Osteoblast (primary cell): ENCODE measurements at regions not wholly inside any gene's neighbourhood (a gene's known extent, or its start where the extent isn't known, plus 50 kb on each side); places are given as distances from the start of the nearest gene placed in this dataset.

Experiments used
- DNase-seq: peaks from one replicate; pipeline ENCODE4 v3.0.0; 2011; ENCODE audit warnings: low spot score, mixed read lengths; ENCODE audit not compliant: insufficient read length; ENCODE audit errors: missing footprints
- H2AFZ ChIP-seq: 2 replicates; pipeline ENCODE4 v1.6.0; 2011; ENCODE audit warnings: mild to moderate bottlenecking, low read length
- H3K27ac ChIP-seq: 2 replicates; pipeline ENCODE4 v1.5.1; 2011; ENCODE audit warnings: mild to moderate bottlenecking, low read depth, low read length, moderate library complexity
- H3K27me3 ChIP-seq: 2 replicates; pipeline ENCODE4 v1.6.0; 2012; ENCODE audit warnings: mild to moderate bottlenecking, control low read depth, inconsistent platforms, low read length, moderate library complexity; ENCODE audit not compliant: insufficient read depth
- H3K36me3 ChIP-seq: 2 replicates; pipeline ENCODE4 v1.5.1; 2011; ENCODE audit warnings: mild to moderate bottlenecking, low read length, control low read depth, moderate library complexity; ENCODE audit not compliant: insufficient read depth
- H3K4me1 ChIP-seq: 2 replicates; pipeline ENCODE4 v1.5.1; 2011; ENCODE audit warnings: mild to moderate bottlenecking, low read length, control low read depth, moderate library complexity; ENCODE audit not compliant: insufficient read depth
- H3K4me2 ChIP-seq: 2 replicates; pipeline ENCODE4 v1.6.0; 2011; ENCODE audit warnings: mild to moderate bottlenecking, low read length; ENCODE audit not compliant: insufficient read depth
- H3K4me3 ChIP-seq: fragments of 200-600 bp; sonication (generic); 3 replicates; pipeline ENCODE4 v1.5.1; 2012; ENCODE audit warnings: mild to moderate bottlenecking, low read length, inconsistent platforms; ENCODE audit not compliant: insufficient read depth
- H3K79me2 ChIP-seq: 2 replicates; pipeline ENCODE4 v1.6.0; 2012; ENCODE audit warnings: mild to moderate bottlenecking, low read length, control low read depth, inconsistent platforms; ENCODE audit not compliant: insufficient read depth
- H3K9me3 ChIP-seq: 2 replicates; pipeline ENCODE4 v1.5.1; 2011; ENCODE audit warnings: low read depth, low read length, control low read depth
- H4K20me1 ChIP-seq: 2 replicates; pipeline ENCODE4 v1.6.0; 2012; ENCODE audit warnings: mild to moderate bottlenecking, low read length, control low read depth; ENCODE audit not compliant: insufficient read depth
- TF ChIP-seq, protein P1 (sequence below): IDR thresholded peaks from 2 replicates; pipeline ENCODE4 v1.5.1; 2011; ENCODE audit warnings: mild to moderate bottlenecking, low read depth, low read length, moderate library complexity; ENCODE audit errors: extremely low read depth

- Histone ChIP-seq H3K4me2 (no peak overlapping the region), H3K36me3 (no peaks in the 10 kb centered on the region), H3K27ac (no peak overlapping the region), H3K4me1 (no peaks in the 10 kb centered on the region), H3K79me2 (no peaks in the 10 kb centered on the region), H3K4me3 (no peak overlapping the region), H3K27me3 (no peaks in the 10 kb centered on the region), H2AFZ (no peak overlapping the region), H4K20me1 (no peaks in the 10 kb centered on the region), H3K9me3 (no peaks in the 10 kb centered on the region)
- DNase-seq = no peak
- TF ChIP-seq, protein P1, sequence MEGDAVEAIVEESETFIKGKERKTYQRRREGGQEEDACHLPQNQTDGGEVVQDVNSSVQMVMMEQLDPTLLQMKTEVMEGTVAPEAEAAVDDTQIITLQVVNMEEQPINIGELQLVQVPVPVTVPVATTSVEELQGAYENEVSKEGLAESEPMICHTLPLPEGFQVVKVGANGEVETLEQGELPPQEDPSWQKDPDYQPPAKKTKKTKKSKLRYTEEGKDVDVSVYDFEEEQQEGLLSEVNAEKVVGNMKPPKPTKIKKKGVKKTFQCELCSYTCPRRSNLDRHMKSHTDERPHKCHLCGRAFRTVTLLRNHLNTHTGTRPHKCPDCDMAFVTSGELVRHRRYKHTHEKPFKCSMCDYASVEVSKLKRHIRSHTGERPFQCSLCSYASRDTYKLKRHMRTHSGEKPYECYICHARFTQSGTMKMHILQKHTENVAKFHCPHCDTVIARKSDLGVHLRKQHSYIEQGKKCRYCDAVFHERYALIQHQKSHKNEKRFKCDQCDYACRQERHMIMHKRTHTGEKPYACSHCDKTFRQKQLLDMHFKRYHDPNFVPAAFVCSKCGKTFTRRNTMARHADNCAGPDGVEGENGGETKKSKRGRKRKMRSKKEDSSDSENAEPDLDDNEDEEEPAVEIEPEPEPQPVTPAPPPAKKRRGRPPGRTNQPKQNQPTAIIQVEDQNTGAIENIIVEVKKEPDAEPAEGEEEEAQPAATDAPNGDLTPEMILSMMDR = no peak
Measured at GRCh38 chr6:164578616-164579015, 730.8 kb downstream of the C6orf118 start.

DNA sequence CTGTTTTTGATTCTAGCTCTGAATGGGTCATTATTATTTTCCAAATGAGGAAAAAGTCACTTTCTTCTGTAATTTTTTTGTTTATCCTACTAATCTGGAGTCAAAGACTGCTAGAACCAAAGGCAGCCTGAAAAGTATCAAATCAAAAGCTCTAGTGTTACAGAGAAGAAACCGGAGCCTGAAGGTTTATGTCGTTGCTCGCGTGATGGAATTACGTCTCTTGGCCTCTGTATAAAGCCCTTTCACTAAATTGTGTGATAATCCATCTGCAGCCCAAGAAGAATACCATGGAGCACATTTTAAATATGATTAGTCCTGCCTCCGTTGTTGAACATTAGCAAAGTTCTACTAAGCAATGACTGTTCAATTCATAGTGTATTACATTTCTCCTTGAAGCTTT lies 738.6 kb downstream of the C6orf118 start:
- Histone ChIP-seq H3K27ac (no peak overlapping the region), H3K79me2 (no peaks in the 10 kb centered on the region), H3K4me2 (no peak overlapping the region), H3K27me3 (no peaks in the 10 kb centered on the region), H3K36me3 (no peaks in the 10 kb centered on the region), H3K4me3 (no peak overlapping the region), H4K20me1 (no peaks in the 10 kb centered on the region), H3K9me3 (no peaks in the 10 kb centered on the region), H2AFZ (no peak overlapping the region), H3K4me1 (no peaks in the 10 kb centered on the region)
- TF ChIP-seq, protein P1 = no peak
- DNase-seq = no peak

GRCh38 chr6:164569509-164569908 lies 739.9 kb downstream of the C6orf118 start:
- Histone ChIP-seq H3K27me3 (no peaks in the 10 kb centered on the region), H3K4me3 (no peak overlapping the region), H3K4me2 (no peak overlapping the region)

GRCh38 chr6:164563924-164564323 lies 745.5 kb downstream of the C6orf118 start:
- no peak overlapping the region for H3K27ac ChIP-seq
- no peak overlapping the region for H3K4me2 ChIP-seq
- no peak for DNase-seq
- TF ChIP-seq, protein P1 = no peak
- no peaks in the 10 kb centered on the region for H3K4me1 ChIP-seq
- no peaks in the 10 kb centered on the region for H3K79me2 ChIP-seq
- peaks cover 2% of the 10 kb centered on the region for H3K9me3 ChIP-seq
- no peaks in the 10 kb centered on the region for H3K27me3 ChIP-seq
- no peaks in the 10 kb centered on the region for H3K36me3 ChIP-seq
- H4K20me1 ChIP-seq = no peaks in the 10 kb centered on the region
- no peak overlapping the region for H3K4me3 ChIP-seq
- no peak overlapping the region for H2AFZ ChIP-seq

More at GRCh38 chr6:164569509-164569908, 739.9 kb downstream of the C6orf118 start:
- H3K4me1 ChIP-seq = no peaks in the 10 kb centered on the region
- no peak overlapping the region for H3K27ac ChIP-seq
- H2AFZ ChIP-seq = no peak overlapping the region
- no peaks in the 10 kb centered on the region for H3K79me2 ChIP-seq
- no peaks in the 10 kb centered on the region for H4K20me1 ChIP-seq
- TF ChIP-seq, protein P1 = no peak
- no peaks in the 10 kb centered on the region for H3K9me3 ChIP-seq
- no peak for DNase-seq
- no peaks in the 10 kb centered on the region for H3K36me3 ChIP-seq
